HepG2 (cell line): ENCODE measurements at regions not wholly inside any gene's neighbourhood (a gene's known extent, or its start where the extent isn't known, plus 50 kb on each side); places are given as distances from the start of the nearest gene placed in this dataset.

Experiments used
- CEBPB ChIP-seq: IDR thresholded peaks from 2 replicates; pipeline ENCODE4 v1.6.1; 2011; ENCODE audit warnings: low read depth, low read length, improper control_type of control experiment, borderline replicate concordance
- NR2F2 ChIP-seq: IDR thresholded peaks from 2 replicates; pipeline ENCODE4 v1.6.1; 2012; ENCODE audit warnings: low read depth, inconsistent platforms, borderline replicate concordance
- ZBTB34 ChIP-seq: sonication (generic); formaldehyde crosslinking; IDR thresholded peaks from 2 replicates; pipeline ENCODE4 v1.8.0; 2022; ENCODE audit warnings: mild to moderate bottlenecking, missing genetic modification reagents

- no peak for TF ChIP-seq CEBPB
- TF ChIP-seq NR2F2: no peak
- TF ChIP-seq ZBTB34: no peak
Observed at GRCh38 chrX:55874807-55875206, 157.3 kb downstream of the RRAGB start.
